ENCODE measurements at regions not wholly inside any gene's neighbourhood (a gene's known extent, or its start where the extent isn't known, plus 50 kb on each side); places are given as distances from the start of the nearest gene placed in this dataset.

GRCh38 chr5:156240414-156240813 lies 86.5 kb upstream of the SGCD start:
- Histone ChIP-seq H3K27ac (ENCODE audit: insufficient read depth, low read depth, low read length) (no peak overlapping the region), H3K9ac (replicated peaks; ENCODE audit: extremely low read depth, insufficient read depth, low read length) (no peak overlapping the region), H3K9me3 (replicated peaks; ENCODE audit: control insufficient read depth, insufficient read depth, low read length) (peaks cover 2% of the 10 kb centered on the region), H3K27me3 (ENCODE audit: control insufficient read depth in 2 of 2, insufficient read depth in 2 of 2, low read length in 2 of 2) (no peaks in the 10 kb centered on the region), H3K79me2 (ENCODE audit: control insufficient read depth, insufficient read depth, low read length) (no peaks in the 10 kb centered on the region), H4K20me1 (replicated peaks; ENCODE audit: control insufficient read depth, extremely low read depth, insufficient read depth, low read length) (no peaks in the 10 kb centered on the region), H2AFZ (ENCODE audit: low read depth, low read length) (no peak overlapping the region), H3K4me2 (ENCODE audit: insufficient read depth, low read length) (no peak overlapping the region), H3K36me3 (ENCODE audit: control insufficient read depth in 2 of 2, extremely low read depth in 1 of 2, insufficient read depth in 2 of 2, low read length in 2 of 2) (no peaks in the 10 kb centered on the region), H3K4me3 (replicated peaks in 1 of 3; ENCODE audit: insufficient read depth in 1 of 3, low read depth in 1 of 3, low read length in 3 of 3) (no peak overlapping the region), H3K4me1 (ENCODE audit: control insufficient read depth, extremely low read depth, insufficient read depth, low read length) (no peaks in the 10 kb centered on the region), H3K9me1 (replicated peaks; ENCODE audit: control insufficient read depth, extremely low read depth, insufficient read depth, low read length) (no peaks in the 10 kb centered on the region)
- no TSS peak for BruUV-seq (replicated peaks)
- intact Hi-C loops (cut with micrococcal nuclease), result no loop called here
- FAIRE-seq (no peak), DNase-seq (ENCODE audit: low read depth, low spot score) (no peak)
- TF ChIP-seq POLR2AphosphoS5 (IDR thresholded peaks at IDR 0.05; ENCODE audit: insufficient read depth, low read depth, low read length), result no peak
- TF ChIP-seq MAX (IDR thresholded peaks at IDR 0.05; ENCODE audit: insufficient read depth, insufficient read length), result no peak
- no peak for TF ChIP-seq JUN (IDR thresholded peaks at IDR 0.05; ENCODE audit: borderline replicate concordance, insufficient read depth, insufficient read length, low read depth)
- ChIA-PET CTCF (no interaction called here), POLR2A (no interaction called here)
- dilution Hi-C loops (cut with MboI; ENCODE audit: extremely low pct_ligation_motif_present, low sequenced_read_pairs), result no loop called here

- no peaks in the 10 kb centered on the region for H4K20me1 ChIP-seq (replicated peaks; ENCODE audit: control insufficient read depth, extremely low read depth, insufficient read depth, low read length)
- CTCF ChIA-PET, result no interaction called here
- BruUV-seq (replicated peaks), result no TSS peak
- no peak overlapping the region for H3K4me3 ChIP-seq (replicated peaks in 1 of 3; ENCODE audit: insufficient read depth in 1 of 3, low read depth in 1 of 3, low read length in 3 of 3)
- DNase-seq (ENCODE audit: low read depth, low spot score) (no peak), FAIRE-seq (no peak)
- POLR2A ChIA-PET, result no interaction called here
- intact Hi-C loops (cut with micrococcal nuclease), result no loop called here
- no peaks in the 10 kb centered on the region for H3K4me1 ChIP-seq (ENCODE audit: control insufficient read depth, extremely low read depth, insufficient read depth, low read length)
- no peaks in the 10 kb centered on the region for H3K36me3 ChIP-seq (ENCODE audit: control insufficient read depth in 2 of 2, extremely low read depth in 1 of 2, insufficient read depth in 2 of 2, low read length in 2 of 2)
- peaks cover 2% of the 10 kb centered on the region for H3K9me3 ChIP-seq (replicated peaks; ENCODE audit: control insufficient read depth, insufficient read depth, low read length)
- H3K27me3 ChIP-seq (ENCODE audit: control insufficient read depth in 2 of 2, insufficient read depth in 2 of 2, low read length in 2 of 2), result no peaks in the 10 kb centered on the region
- TF ChIP-seq POLR2A (IDR thresholded peaks at IDR 0.05; ENCODE audit: low read depth, low read length) (no peak), MYC (IDR thresholded peaks at IDR 0.05; ENCODE audit: low read depth, low read length) (no peak), FOS (IDR thresholded peaks at IDR 0.05; ENCODE audit: borderline replicate concordance, insufficient read depth, low read length) (no peak), POLR2AphosphoS5 (IDR thresholded peaks at IDR 0.05; ENCODE audit: insufficient read depth, low read depth, low read length) (no peak), EZH2 (IDR thresholded peaks at IDR 0.05; ENCODE audit: borderline replicate concordance, low read depth, low read length, severe bottlenecking) (no peak), JUN (IDR thresholded peaks at IDR 0.05; ENCODE audit: borderline replicate concordance, insufficient read depth, insufficient read length, low read depth) (no peak), MAX (IDR thresholded peaks at IDR 0.05; ENCODE audit: insufficient read depth, insufficient read length) (no peak), GATA2 (IDR thresholded peaks at IDR 0.05; ENCODE audit: insufficient read depth, insufficient read length, low read depth, low read length) (no peak)
- TF ChIP-seq, protein P1, sequence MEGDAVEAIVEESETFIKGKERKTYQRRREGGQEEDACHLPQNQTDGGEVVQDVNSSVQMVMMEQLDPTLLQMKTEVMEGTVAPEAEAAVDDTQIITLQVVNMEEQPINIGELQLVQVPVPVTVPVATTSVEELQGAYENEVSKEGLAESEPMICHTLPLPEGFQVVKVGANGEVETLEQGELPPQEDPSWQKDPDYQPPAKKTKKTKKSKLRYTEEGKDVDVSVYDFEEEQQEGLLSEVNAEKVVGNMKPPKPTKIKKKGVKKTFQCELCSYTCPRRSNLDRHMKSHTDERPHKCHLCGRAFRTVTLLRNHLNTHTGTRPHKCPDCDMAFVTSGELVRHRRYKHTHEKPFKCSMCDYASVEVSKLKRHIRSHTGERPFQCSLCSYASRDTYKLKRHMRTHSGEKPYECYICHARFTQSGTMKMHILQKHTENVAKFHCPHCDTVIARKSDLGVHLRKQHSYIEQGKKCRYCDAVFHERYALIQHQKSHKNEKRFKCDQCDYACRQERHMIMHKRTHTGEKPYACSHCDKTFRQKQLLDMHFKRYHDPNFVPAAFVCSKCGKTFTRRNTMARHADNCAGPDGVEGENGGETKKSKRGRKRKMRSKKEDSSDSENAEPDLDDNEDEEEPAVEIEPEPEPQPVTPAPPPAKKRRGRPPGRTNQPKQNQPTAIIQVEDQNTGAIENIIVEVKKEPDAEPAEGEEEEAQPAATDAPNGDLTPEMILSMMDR (IDR thresholded peaks at IDR 0.05; ENCODE audit: extremely low read depth in 1 of 2, insufficient read depth in 1 of 2, low read depth in 1 of 2, low read length in 2 of 2), result no peak
- dilution Hi-C loops (cut with MboI; ENCODE audit: extremely low pct_ligation_motif_present, low sequenced_read_pairs), result no loop called here
- no peaks in the 10 kb centered on the region for H3K79me2 ChIP-seq (ENCODE audit: control insufficient read depth, insufficient read depth, low read length)
- no peak overlapping the region for H3K9ac ChIP-seq (replicated peaks; ENCODE audit: extremely low read depth, insufficient read depth, low read length)
- no peak overlapping the region for H2AFZ ChIP-seq (ENCODE audit: low read depth, low read length)
- H3K27ac ChIP-seq (ENCODE audit: insufficient read depth, low read depth, low read length), result no peak overlapping the region
- no peak overlapping the region for H3K4me2 ChIP-seq (ENCODE audit: insufficient read depth, low read length)
- H3K9me1 ChIP-seq (replicated peaks; ENCODE audit: control insufficient read depth, extremely low read depth, insufficient read depth, low read length), result no peaks in the 10 kb centered on the region
These were observed 85.7 kb upstream of the SGCD start for GRCh38 chr5:156241266-156241665.

Measured in endothelial cell of umbilical vein (primary cell).